NCI-H774 (cell line): ENCODE measurements at regions not wholly inside any gene's neighbourhood (a gene's known extent, or its start where the extent isn't known, plus 50 kb on each side); places are given as distances from the start of the nearest gene placed in this dataset.

ENCODE experiments used
- DNase-seq: peaks from one replicate; lab custom pipeline; 2025; lab: John Stamatoyannopoulos, UW

- DNase-seq = no peak
Observed at GRCh38 chr6:22067671-22068070, 229.2 kb downstream of the PRL start.

GRCh38 chr6:22068561-22069305 lies 228.1 kb downstream of the PRL start:
- no peak for DNase-seq

GRCh38 chr6:22069306-22069800 lies 227.5 kb downstream of the PRL start:
- DNase-seq = no peak

- no peak for DNase-seq
Observed at GRCh38 chr6:22071270-22072041, 225.4 kb downstream of the PRL start.

- DNase-seq = no peak
Observed at GRCh38 chr6:22072949-22073348, 223.9 kb downstream of the PRL start.

GRCh38 chr6:22073516-22074198 lies 223.2 kb downstream of the PRL start:
- no peak for DNase-seq

GRCh38 chr6:22078288-22078687 lies 218.5 kb downstream of the PRL start:
- no peak for DNase-seq

- no peak for DNase-seq
Observed at GRCh38 chr6:22078802-22079545, 217.9 kb downstream of the PRL start.

- DNase-seq = no peak
Observed at GRCh38 chr6:22079783-22080182, 217.1 kb downstream of the PRL start.

- DNase-seq = no peak
Observed at GRCh38 chr6:22081709-22082108, 215.1 kb downstream of the PRL start.

GRCh38 chr6:22082218-22082617 lies 214.6 kb downstream of the PRL start:
- DNase-seq = no peak

- no peak for DNase-seq
Observed at GRCh38 chr6:22083119-22083518, 213.7 kb downstream of the PRL start.

GRCh38 chr6:22087960-22088706 lies 208.7 kb downstream of the PRL start:
- DNase-seq = no peak

- DNase-seq = no peak
Observed at GRCh38 chr6:22091424-22091948, 205.3 kb downstream of the PRL start.

- no peak for DNase-seq
Observed at GRCh38 chr6:22095836-22096235, 201.0 kb downstream of the PRL start.

GRCh38 chr6:22098601-22099031 lies 198.2 kb downstream of the PRL start:
- peak; percentile 11 for DNase-seq

- no peak for DNase-seq
Observed at GRCh38 chr6:22099231-22099630, 197.6 kb downstream of the PRL start.

GRCh38 chr6:22099923-22100322 lies 196.9 kb downstream of the PRL start:
- DNase-seq = no peak

GRCh38 chr6:22101163-22101562 lies 195.7 kb downstream of the PRL start:
- no peak for DNase-seq

- DNase-seq = no peak
Observed at GRCh38 chr6:22102671-22103070, 194.2 kb downstream of the PRL start.

GRCh38 chr6:22106451-22106850 lies 190.4 kb downstream of the PRL start:
- no peak for DNase-seq
